ENCODE measurements at regions not wholly inside any gene's neighbourhood (a gene's known extent, or its start where the extent isn't known, plus 50 kb on each side); places are given as distances from the start of the nearest gene placed in this dataset.

DNA sequence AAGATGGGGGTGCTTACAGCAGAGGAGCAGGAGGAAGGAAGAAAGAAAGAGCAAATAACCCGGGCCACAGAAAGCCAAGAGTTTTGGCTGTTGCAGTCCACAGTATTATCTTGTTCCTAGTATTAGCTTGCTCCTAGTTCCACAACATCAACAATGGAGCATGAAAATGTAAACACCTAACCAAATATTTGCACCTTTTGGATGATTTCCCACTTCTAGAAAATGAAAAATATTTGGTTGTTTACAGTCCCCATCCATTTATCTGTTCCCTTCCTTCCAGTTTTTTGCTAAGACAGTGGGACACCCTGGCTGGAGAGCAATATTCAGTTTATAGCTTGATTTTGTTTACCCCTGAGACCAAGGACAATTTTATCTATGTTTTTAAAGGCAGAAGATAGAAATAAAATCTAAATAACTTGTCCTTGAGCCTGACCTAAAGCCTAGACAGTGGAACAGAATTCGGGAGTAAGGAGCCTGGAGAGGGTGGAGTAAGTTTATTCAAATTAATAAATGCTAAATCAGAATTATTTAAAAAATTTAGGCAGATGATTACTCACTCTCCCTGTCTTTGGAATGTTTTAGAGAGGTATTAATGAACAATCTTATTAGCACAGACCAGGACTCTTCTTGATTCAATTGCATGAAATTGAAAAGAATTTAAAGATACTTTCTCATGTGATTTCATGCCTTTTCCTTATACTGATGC lies 51.6 kb downstream of the RESF1 start:
- TF ChIP-seq FOXM1 (IDR thresholded peaks at IDR 0.05; ENCODE audit: borderline replicate concordance, low read depth): no peak
- TF ChIP-seq, protein P1, sequence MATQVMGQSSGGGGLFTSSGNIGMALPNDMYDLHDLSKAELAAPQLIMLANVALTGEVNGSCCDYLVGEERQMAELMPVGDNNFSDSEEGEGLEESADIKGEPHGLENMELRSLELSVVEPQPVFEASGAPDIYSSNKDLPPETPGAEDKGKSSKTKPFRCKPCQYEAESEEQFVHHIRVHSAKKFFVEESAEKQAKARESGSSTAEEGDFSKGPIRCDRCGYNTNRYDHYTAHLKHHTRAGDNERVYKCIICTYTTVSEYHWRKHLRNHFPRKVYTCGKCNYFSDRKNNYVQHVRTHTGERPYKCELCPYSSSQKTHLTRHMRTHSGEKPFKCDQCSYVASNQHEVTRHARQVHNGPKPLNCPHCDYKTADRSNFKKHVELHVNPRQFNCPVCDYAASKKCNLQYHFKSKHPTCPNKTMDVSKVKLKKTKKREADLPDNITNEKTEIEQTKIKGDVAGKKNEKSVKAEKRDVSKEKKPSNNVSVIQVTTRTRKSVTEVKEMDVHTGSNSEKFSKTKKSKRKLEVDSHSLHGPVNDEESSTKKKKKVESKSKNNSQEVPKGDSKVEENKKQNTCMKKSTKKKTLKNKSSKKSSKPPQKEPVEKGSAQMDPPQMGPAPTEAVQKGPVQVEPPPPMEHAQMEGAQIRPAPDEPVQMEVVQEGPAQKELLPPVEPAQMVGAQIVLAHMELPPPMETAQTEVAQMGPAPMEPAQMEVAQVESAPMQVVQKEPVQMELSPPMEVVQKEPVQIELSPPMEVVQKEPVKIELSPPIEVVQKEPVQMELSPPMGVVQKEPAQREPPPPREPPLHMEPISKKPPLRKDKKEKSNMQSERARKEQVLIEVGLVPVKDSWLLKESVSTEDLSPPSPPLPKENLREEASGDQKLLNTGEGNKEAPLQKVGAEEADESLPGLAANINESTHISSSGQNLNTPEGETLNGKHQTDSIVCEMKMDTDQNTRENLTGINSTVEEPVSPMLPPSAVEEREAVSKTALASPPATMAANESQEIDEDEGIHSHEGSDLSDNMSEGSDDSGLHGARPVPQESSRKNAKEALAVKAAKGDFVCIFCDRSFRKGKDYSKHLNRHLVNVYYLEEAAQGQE (IDR thresholded peaks at IDR 0.05; ENCODE audit: low read depth): no peak
- TF ChIP-seq MAX (IDR thresholded peaks at IDR 0.05): no peak
- TF ChIP-seq TCF12 (IDR thresholded peaks at IDR 0.05; ENCODE audit: low read depth): no peak
- no peak for TF ChIP-seq CEBPB (IDR thresholded peaks at IDR 0.05)
- TF ChIP-seq TEAD4 (IDR thresholded peaks at IDR 0.05): no peak
- no peak for TF ChIP-seq RAD21 (IDR thresholded peaks at IDR 0.05; ENCODE audit: low read depth)
- TF ChIP-seq ZBTB7A (IDR thresholded peaks at IDR 0.05; ENCODE audit: low read depth): no peak
- TF ChIP-seq EGR1 (IDR thresholded peaks at IDR 0.05): no peak
- no peak for TF ChIP-seq EP300 (IDR thresholded peaks at IDR 0.05; ENCODE audit: borderline replicate concordance)
- TF ChIP-seq, protein P2, sequence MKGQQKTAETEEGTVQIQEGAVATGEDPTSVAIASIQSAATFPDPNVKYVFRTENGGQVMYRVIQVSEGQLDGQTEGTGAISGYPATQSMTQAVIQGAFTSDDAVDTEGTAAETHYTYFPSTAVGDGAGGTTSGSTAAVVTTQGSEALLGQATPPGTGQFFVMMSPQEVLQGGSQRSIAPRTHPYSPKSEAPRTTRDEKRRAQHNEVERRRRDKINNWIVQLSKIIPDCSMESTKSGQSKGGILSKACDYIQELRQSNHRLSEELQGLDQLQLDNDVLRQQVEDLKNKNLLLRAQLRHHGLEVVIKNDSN (IDR thresholded peaks at IDR 0.05): no peak
- no peak for TF ChIP-seq YY1 (IDR thresholded peaks at IDR 0.05; ENCODE audit: low read depth)
- no peak for TF ChIP-seq NFIC (IDR thresholded peaks at IDR 0.05)
- no peak for TF ChIP-seq TAF1 (IDR thresholded peaks at IDR 0.05; ENCODE audit: low read depth)
- TF ChIP-seq CREB1 (IDR thresholded peaks at IDR 0.05; ENCODE audit: low read depth): no peak

GRCh38 chr12:32012249-32012785 lies 53.1 kb downstream of the RESF1 start:
- TF ChIP-seq MAX (IDR thresholded peaks at IDR 0.05): no peak
- TF ChIP-seq, protein P1 (IDR thresholded peaks at IDR 0.05; ENCODE audit: low read depth): no peak
- no peak for TF ChIP-seq EP300 (IDR thresholded peaks at IDR 0.05; ENCODE audit: borderline replicate concordance)
- TF ChIP-seq CEBPB (IDR thresholded peaks at IDR 0.05): no peak
- TF ChIP-seq TEAD4 (IDR thresholded peaks at IDR 0.05): no peak

DNA sequence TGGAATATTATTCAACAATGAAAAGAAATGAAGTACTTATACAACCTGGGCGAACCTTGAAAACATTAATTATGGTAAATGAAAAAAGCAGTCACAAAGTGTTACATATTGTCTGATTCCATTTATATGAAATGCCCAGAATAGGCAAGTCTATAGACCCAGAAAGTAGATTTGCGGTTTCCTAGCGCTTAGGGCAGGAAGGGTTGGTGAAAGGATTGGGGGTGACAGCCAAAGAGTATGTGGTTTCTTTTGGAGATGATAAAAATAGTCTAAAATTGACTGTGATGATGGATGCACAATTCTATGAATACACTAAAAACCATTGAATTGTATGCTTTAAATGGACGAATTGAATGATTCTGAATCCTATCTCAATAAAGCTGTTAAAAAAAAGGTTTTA lies 55.8 kb downstream of the RESF1 start:
- TF ChIP-seq, protein P1 (IDR thresholded peaks at IDR 0.05; ENCODE audit: low read depth): no peak
- TF ChIP-seq TCF12 (IDR thresholded peaks at IDR 0.05; ENCODE audit: low read depth) (no peak), ZBTB7A (IDR thresholded peaks at IDR 0.05; ENCODE audit: low read depth) (no peak), TEAD4 (IDR thresholded peaks at IDR 0.05) (no peak)

DNA sequence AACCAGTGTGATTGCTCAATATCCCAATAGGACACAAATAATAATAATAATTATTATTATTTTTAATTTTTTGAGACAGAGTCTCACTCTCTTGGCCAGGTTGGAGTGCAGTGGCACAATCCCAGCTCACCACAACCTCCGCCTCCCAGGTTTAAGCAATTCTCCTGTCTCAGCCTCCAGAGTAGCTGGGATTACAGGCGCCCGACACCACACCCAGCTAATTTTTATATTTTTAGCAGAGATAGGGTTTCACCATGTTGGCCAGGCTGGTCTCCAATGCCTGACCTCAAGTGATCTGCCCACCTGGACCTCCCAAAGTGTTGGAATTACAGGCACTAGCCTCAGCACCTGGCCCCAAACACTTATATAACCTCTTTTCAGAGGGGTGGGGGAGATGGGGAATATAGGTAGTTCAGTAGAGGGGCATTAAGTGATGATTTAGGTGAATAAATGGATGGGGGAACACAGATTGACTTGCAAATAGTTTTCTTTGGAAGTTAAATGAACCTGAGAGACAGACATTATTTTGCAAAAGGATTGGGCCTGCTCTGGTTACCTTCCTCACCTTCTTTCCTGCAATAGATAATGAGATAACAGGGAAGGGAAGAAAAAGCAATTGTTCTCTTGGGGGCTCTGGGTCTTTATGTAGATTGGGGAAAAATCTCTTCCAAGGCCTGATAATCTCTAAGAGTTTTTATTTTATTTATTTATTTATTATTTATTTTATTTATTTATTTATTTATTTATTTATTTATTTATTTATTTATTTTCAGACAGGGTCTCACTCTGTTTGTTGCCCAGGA lies 57.7 kb downstream of the RESF1 start:
- TF ChIP-seq, protein P1 (IDR thresholded peaks at IDR 0.05; ENCODE audit: low read depth): no peak
- TF ChIP-seq CEBPB (IDR thresholded peaks at IDR 0.05) (no peak), ZBTB7A (IDR thresholded peaks at IDR 0.05; ENCODE audit: low read depth) (no peak), EP300 (IDR thresholded peaks at IDR 0.05; ENCODE audit: borderline replicate concordance) (no peak), YY1 (IDR thresholded peaks at IDR 0.05; ENCODE audit: low read depth) (no peak), RAD21 (IDR thresholded peaks at IDR 0.05; ENCODE audit: low read depth) (no peak), TAF1 (IDR thresholded peaks at IDR 0.05; ENCODE audit: low read depth) (no peak), CREB1 (IDR thresholded peaks at IDR 0.05; ENCODE audit: low read depth) (no peak), NFIC (IDR thresholded peaks at IDR 0.05) (no peak), MAX (IDR thresholded peaks at IDR 0.05) (no peak), TCF12 (IDR thresholded peaks at IDR 0.05; ENCODE audit: low read depth) (no peak), TEAD4 (IDR thresholded peaks at IDR 0.05) (no peak), EGR1 (IDR thresholded peaks at IDR 0.05) (no peak), FOXM1 (IDR thresholded peaks at IDR 0.05; ENCODE audit: borderline replicate concordance, low read depth) (no peak)
- TF ChIP-seq, protein P2 (IDR thresholded peaks at IDR 0.05): no peak

Data from Ishikawa (cell line).